HG03469 (cell line): ENCODE measurements at regions not wholly inside any gene's neighbourhood (a gene's known extent, or its start where the extent isn't known, plus 50 kb on each side); places are given as distances from the start of the nearest gene placed in this dataset.

Experiments
- ATAC-seq: cut with Tn5 transposase; IDR thresholded peaks from one replicate; pipeline ENCODE4 v1.9.1; 2021; ENCODE audit warnings: mild to moderate bottlenecking, moderate library complexity, moderate number of reproducible peaks; ENCODE audit not compliant: unreplicated experiment

GRCh38 chr2:120968307-120969015, 232.8 kb downstream of the GLI2 start:
- no peak for ATAC-seq

GRCh38 chr2:120969613-120970355, 234.1 kb downstream of the GLI2 start:
- no peak for ATAC-seq

- no peak for ATAC-seq
Measured at GRCh38 chr2:120971866-120972265, 236.2 kb downstream of the GLI2 start.

GRCh38 chr2:120972286-120972685, 236.6 kb downstream of the GLI2 start:
- no peak for ATAC-seq

GRCh38 chr2:120973196-120973595, 237.5 kb downstream of the GLI2 start:
- ATAC-seq, result no peak

GRCh38 chr2:120974950-120975349, 239.3 kb downstream of the GLI2 start:
- no peak for ATAC-seq

- ATAC-seq, result no peak
Measured at GRCh38 chr2:120976501-120977307, 241.0 kb downstream of the GLI2 start.

- no peak for ATAC-seq
Measured at GRCh38 chr2:120977582-120978358, 242.1 kb downstream of the GLI2 start.

GRCh38 chr2:120978359-120979050, 242.8 kb downstream of the GLI2 start:
- ATAC-seq, result no peak

GRCh38 chr2:120979398-120979797, 243.7 kb downstream of the GLI2 start:
- no peak for ATAC-seq

- ATAC-seq, result no peak
Measured at GRCh38 chr2:120979921-120980320, 244.3 kb downstream of the GLI2 start.

GRCh38 chr2:120981443-120981842, 245.8 kb downstream of the GLI2 start:
- no peak for ATAC-seq

- ATAC-seq, result no peak
Measured at GRCh38 chr2:120982598-120982997, 246.9 kb downstream of the GLI2 start.

- ATAC-seq, result no peak
Measured at GRCh38 chr2:120983344-120983743, 247.7 kb downstream of the GLI2 start.

GRCh38 chr2:120984046-120984445, 248.4 kb downstream of the GLI2 start:
- ATAC-seq, result no peak

GRCh38 chr2:120984452-120985173, 248.9 kb downstream of the GLI2 start:
- no peak for ATAC-seq

GRCh38 chr2:120985174-120985996, 249.7 kb downstream of the GLI2 start:
- ATAC-seq, result no peak

GRCh38 chr2:120985997-120986651, 250.5 kb downstream of the GLI2 start:
- no peak for ATAC-seq
